PC-9 (cell line): ENCODE measurements at regions not wholly inside any gene's neighbourhood (a gene's known extent, or its start where the extent isn't known, plus 50 kb on each side); places are given as distances from the start of the nearest gene placed in this dataset.

Experiments
- BruUV-seq: library from RNA; stranded (reverse); fragments of 400-500 nt; replicated peaks from 2 replicates; lab custom pipeline; 2021; lab: Mats Ljungman, UMichigan
- CTCF ChIA-PET: fragments of 300-600 bp; sonication (Branson Sonifier 250); formaldehyde crosslinking; loops from one replicate; lab custom pipeline; 2022; ENCODE audit warnings: antibody characterized with exemption; lab: Charles Lee
- POLR2A ChIA-PET: fragments of 300-600 bp; sonication (Branson Sonifier 250); formaldehyde crosslinking; loops from one replicate; lab custom pipeline; 2022; ENCODE audit warnings: antibody characterized with exemption; ENCODE audit not compliant: unreplicated experiment; lab: Charles Lee
- DNase-seq, 2 experiments: peaks; one replicate each; pipeline versions ENCODE4 v3.0.0 to v3.0.0-alpha.2; 2015 to 2022; ENCODE audit warnings: mixed read lengths in 1 of 2
- H2AFZ ChIP-seq: fragments of 200-600 bp; sonication (generic); 2 replicates; pipeline ENCODE4 v1.8.1; 2017; ENCODE audit warnings: antibody characterized with exemption
- H3F3A ChIP-seq: fragments of 200-600 bp; sonication (generic); 2 replicates; pipeline ENCODE4 v1.8.1; 2017; ENCODE audit warnings: antibody characterized with exemption, mild to moderate bottlenecking, low read depth; ENCODE audit not compliant: insufficient read depth
- H3K27ac ChIP-seq: fragments of 200-600 bp; sonication (generic); 2 replicates; pipeline ENCODE4 v1.6.1; 2016; ENCODE audit warnings: mixed run types
- H3K27me3 ChIP-seq: fragments of 200-600 bp; sonication (generic); 2 replicates; pipeline ENCODE4 v1.6.1; 2016; ENCODE audit warnings: low read depth, mixed run types; ENCODE audit not compliant: insufficient read depth
- H3K36me3 ChIP-seq: fragments of 200-600 bp; sonication (generic); 2 replicates; pipeline ENCODE4 v1.6.1; 2016; ENCODE audit warnings: low read depth, mixed run types
- H3K4me1 ChIP-seq: fragments of 200-600 bp; sonication (generic); replicated peaks from 2 replicates; pipeline ENCODE4 v1.6.1; 2016; ENCODE audit warnings: mixed run types; ENCODE audit not compliant: insufficient read depth
- H3K4me2 ChIP-seq: fragments of 200-600 bp; sonication (generic); 2 replicates; pipeline ENCODE4 v1.6.1; 2017; ENCODE audit warnings: mixed run types
- H3K4me3 ChIP-seq: fragments of 200-600 bp; sonication (generic); 2 replicates; pipeline ENCODE4 v1.6.1; 2016; ENCODE audit warnings: mixed run types
- H3K79me2 ChIP-seq: fragments of 200-600 bp; sonication (generic); 2 replicates; pipeline ENCODE4 v1.6.1; 2017; ENCODE audit warnings: low read depth, mixed run types
- H3K9me2 ChIP-seq: fragments of 200-600 bp; sonication (generic); 2 replicates; pipeline ENCODE4 v1.8.1; 2017; ENCODE audit warnings: mild to moderate bottlenecking; ENCODE audit not compliant: insufficient read depth
- H3K9me3 ChIP-seq: fragments of 200-600 bp; sonication (generic); 2 replicates; pipeline ENCODE4 v1.8.1; 2016; ENCODE audit warnings: low read depth; ENCODE audit not compliant: insufficient read depth
- H4K20me1 ChIP-seq: fragments of 200-600 bp; sonication (generic); 2 replicates; pipeline ENCODE4 v1.8.1; 2017; ENCODE audit not compliant: insufficient read depth
- EZH2 ChIP-seq: fragments of 200-600 bp; sonication (generic); IDR thresholded peaks from 2 replicates; pipeline ENCODE4 v1.8.0; 2017; ENCODE audit warnings: antibody characterized with exemption, low read depth
- intact Hi-C: fragments of 100-400 bp; cut with micrococcal nuclease; formaldehyde crosslinking; loops from one replicate; pipeline ENCODE4 v1.10.0; 2022; ENCODE audit not compliant: unreplicated experiment
- TF ChIP-seq, protein P1 (sequence below): fragments of 200-600 bp; sonication (generic); conservative IDR thresholded peaks from 2 replicates; pipeline ENCODE4 v1.6.1; 2017; ENCODE audit warnings: mixed run types, antibody characterized with exemption, mild to moderate bottlenecking, moderate library complexity

DNA sequence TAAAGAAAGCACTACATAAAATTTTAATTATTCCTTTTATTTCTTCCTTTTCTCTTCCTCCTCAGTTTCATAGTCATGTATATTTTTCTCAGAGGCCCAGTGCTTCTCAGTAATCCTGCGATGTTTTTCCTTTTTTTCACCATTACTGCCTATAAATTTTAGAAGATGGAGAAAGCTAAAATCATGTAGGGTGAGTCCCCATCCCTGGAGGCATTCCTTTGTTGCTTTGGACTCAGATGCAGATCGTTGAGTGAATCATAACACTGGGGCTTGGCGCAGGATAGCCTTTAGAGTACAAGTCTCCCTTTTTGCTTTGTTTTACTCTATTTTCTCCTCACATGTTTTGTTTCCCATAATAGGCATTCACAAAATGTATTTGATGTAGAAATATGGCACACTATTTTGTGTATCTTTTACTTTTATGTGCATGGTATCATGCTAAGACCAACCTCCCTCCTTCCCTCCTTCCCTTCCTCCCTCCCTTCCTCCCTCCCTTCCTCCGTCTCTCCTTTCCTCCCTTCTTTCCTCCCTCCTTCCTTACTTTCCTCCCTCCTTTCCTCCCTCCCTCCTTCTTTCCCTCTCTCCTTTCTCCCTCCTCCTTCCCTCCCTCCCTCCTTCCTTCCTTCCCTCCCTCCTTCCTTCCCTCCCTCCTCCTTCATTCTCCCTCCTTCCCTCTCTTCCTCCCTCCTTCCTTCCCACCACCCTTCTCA, 72.4 kb downstream of the NUDT12 start:
- no TSS peak for BruUV-seq
- ChIA-PET POLR2A (no interaction called here), CTCF (no interaction called here)
- Histone ChIP-seq H3K9me2 (no peaks in the 10 kb centered on the region), H3K27ac (no peak overlapping the region), H3F3A (no peaks in the 10 kb centered on the region), H3K27me3 (no peaks in the 10 kb centered on the region), H3K4me1 (no peaks in the 10 kb centered on the region), H3K9me3 (no peaks in the 10 kb centered on the region), H3K4me2 (no peak overlapping the region), H3K4me3 (no peak overlapping the region), H3K36me3 (no peaks in the 10 kb centered on the region), H3K79me2 (no peaks in the 10 kb centered on the region), H4K20me1 (no peaks in the 10 kb centered on the region), H2AFZ (no peak overlapping the region)
- intact Hi-C loops, result no loop called here
- TF ChIP-seq, protein P1, sequence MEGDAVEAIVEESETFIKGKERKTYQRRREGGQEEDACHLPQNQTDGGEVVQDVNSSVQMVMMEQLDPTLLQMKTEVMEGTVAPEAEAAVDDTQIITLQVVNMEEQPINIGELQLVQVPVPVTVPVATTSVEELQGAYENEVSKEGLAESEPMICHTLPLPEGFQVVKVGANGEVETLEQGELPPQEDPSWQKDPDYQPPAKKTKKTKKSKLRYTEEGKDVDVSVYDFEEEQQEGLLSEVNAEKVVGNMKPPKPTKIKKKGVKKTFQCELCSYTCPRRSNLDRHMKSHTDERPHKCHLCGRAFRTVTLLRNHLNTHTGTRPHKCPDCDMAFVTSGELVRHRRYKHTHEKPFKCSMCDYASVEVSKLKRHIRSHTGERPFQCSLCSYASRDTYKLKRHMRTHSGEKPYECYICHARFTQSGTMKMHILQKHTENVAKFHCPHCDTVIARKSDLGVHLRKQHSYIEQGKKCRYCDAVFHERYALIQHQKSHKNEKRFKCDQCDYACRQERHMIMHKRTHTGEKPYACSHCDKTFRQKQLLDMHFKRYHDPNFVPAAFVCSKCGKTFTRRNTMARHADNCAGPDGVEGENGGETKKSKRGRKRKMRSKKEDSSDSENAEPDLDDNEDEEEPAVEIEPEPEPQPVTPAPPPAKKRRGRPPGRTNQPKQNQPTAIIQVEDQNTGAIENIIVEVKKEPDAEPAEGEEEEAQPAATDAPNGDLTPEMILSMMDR, result no peak
- TF ChIP-seq EZH2, result no peak
- DNase-seq, result no peak

DNA sequence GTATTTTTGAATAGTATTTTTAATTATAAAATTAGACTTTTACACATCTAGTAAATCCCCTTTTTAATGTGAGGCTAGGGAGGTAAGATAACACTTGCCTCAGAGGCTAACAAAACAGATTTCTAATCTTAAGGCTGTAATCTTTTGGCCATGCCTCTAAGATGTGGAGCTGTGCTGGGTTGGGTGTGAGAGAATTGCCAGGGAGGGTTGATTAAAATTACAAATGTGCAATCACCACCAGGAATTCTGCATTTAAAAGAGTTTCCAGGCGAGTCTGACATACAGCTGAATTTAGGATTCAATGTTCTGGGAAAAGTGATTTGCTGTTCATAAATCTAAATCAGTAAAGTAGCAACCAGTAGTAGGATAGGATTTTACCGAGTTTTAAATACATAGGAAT, 73.3 kb downstream of the NUDT12 start:
- H3K9me3 ChIP-seq, result no peaks in the 10 kb centered on the region
- no peaks in the 10 kb centered on the region for H3K4me1 ChIP-seq
- H3K27ac ChIP-seq, result no peak overlapping the region
- no peak for TF ChIP-seq EZH2
- TF ChIP-seq, protein P1, result no peak
- H3K79me2 ChIP-seq, result no peaks in the 10 kb centered on the region
- no peak overlapping the region for H3K4me3 ChIP-seq
- no peaks in the 10 kb centered on the region for H4K20me1 ChIP-seq
- H3K9me2 ChIP-seq, result no peaks in the 10 kb centered on the region
- no peak overlapping the region for H3K4me2 ChIP-seq
- no peaks in the 10 kb centered on the region for H3K36me3 ChIP-seq
- H2AFZ ChIP-seq, result no peak overlapping the region
- BruUV-seq, result no TSS peak
- no peaks in the 10 kb centered on the region for H3K27me3 ChIP-seq
- H3F3A ChIP-seq, result no peaks in the 10 kb centered on the region
- CTCF ChIA-PET, result no interaction called here
- POLR2A ChIA-PET, result no interaction called here
- DNase-seq, result no peak
- intact Hi-C loops, result no loop called here

DNA sequence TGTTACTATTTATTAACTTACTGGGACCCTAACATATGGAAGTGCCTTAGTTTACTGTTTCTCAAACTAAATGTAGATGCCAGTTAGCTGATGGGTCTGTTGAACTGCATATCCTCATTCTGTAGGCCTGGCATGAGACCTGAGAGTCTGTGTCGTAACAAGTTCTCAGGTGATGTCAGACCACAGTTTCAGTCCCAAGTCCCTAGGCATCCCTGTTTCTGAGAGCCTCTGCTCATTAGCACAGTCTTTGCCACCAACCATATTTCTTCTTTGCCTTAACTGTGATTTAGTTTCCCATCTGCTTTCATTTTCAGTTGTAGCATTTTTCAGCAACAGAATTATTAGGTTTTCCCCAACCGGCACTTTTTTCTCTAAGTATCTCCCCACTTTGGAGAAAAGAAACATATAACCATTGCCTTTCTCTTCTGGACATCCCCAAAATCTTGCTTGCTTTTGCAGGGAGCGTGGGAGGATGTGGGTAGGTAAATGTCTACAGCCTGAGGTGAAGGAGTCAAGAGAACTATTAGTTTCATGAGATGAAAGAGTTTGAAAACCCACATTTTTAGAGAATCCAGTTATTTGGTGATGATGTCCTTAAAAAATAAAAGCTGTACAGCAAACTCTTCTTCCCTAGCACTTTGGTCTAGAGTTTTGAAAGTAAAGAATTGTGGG, 74.6 kb downstream of the NUDT12 start:
- TF ChIP-seq EZH2, result no peak
- Histone ChIP-seq H3K4me2 (no peak overlapping the region), H3K79me2 (no peaks in the 10 kb centered on the region), H3K27me3 (no peaks in the 10 kb centered on the region), H3K4me1 (no peaks in the 10 kb centered on the region), H3F3A (no peaks in the 10 kb centered on the region), H2AFZ (no peak overlapping the region), H3K36me3 (no peaks in the 10 kb centered on the region), H3K9me3 (no peaks in the 10 kb centered on the region), H3K27ac (no peak overlapping the region), H3K4me3 (no peak overlapping the region), H3K9me2 (no peaks in the 10 kb centered on the region), H4K20me1 (no peaks in the 10 kb centered on the region)
- CTCF ChIA-PET, result no interaction called here
- intact Hi-C loops, result no loop called here
- no peak for DNase-seq
- no TSS peak for BruUV-seq
- POLR2A ChIA-PET, result no interaction called here
